NOMO-1 (cell line): ENCODE measurements at regions not wholly inside any gene's neighbourhood (a gene's known extent, or its start where the extent isn't known, plus 50 kb on each side); places are given as distances from the start of the nearest gene placed in this dataset.

Experiments used
- DNase-seq, 2 experiments: peaks; one replicate each; lab custom pipeline; 2025; ENCODE audit not compliant: unreplicated experiment in 2 of 2; lab: John Stamatoyannopoulos, UW

- no peak for DNase-seq
These were observed 309.8 kb downstream of the MATN1 start for GRCh38 chr1:30413606-30414005.

- no peak for DNase-seq
These were observed 310.3 kb downstream of the MATN1 start for GRCh38 chr1:30413111-30413440.

GRCh38 chr1:30412241-30413110, 310.9 kb downstream of the MATN1 start:
- DNase-seq, result no peak

GRCh38 chr1:30411206-30411605, 312.2 kb downstream of the MATN1 start:
- no peak for DNase-seq

- DNase-seq, result no peak
These were observed 313.1 kb downstream of the MATN1 start for GRCh38 chr1:30410153-30410851.

- DNase-seq, result no peak
These were observed 313.8 kb downstream of the MATN1 start for GRCh38 chr1:30409476-30410152.

GRCh38 chr1:30407865-30408580, 315.4 kb downstream of the MATN1 start:
- no peak for DNase-seq

GRCh38 chr1:30406996-30407864, 316.2 kb downstream of the MATN1 start:
- DNase-seq, result no peak

GRCh38 chr1:30405631-30406212, 317.7 kb downstream of the MATN1 start:
- DNase-seq, result no peak

GRCh38 chr1:30405081-30405480, 318.3 kb downstream of the MATN1 start:
- DNase-seq, result no peak

- DNase-seq, result no peak
These were observed 319.0 kb downstream of the MATN1 start for GRCh38 chr1:30404341-30404740.

GRCh38 chr1:30403726-30404125, 319.7 kb downstream of the MATN1 start:
- DNase-seq, result no peak

GRCh38 chr1:30403061-30403645, 320.2 kb downstream of the MATN1 start:
- DNase-seq, result no peak

GRCh38 chr1:30402031-30402430, 321.4 kb downstream of the MATN1 start:
- no peak for DNase-seq

- no peak for DNase-seq
These were observed 322.9 kb downstream of the MATN1 start for GRCh38 chr1:30400507-30400906.

GRCh38 chr1:30399026-30399425, 324.4 kb downstream of the MATN1 start:
- DNase-seq, result no peak

- DNase-seq, result no peak
These were observed 325.8 kb downstream of the MATN1 start for GRCh38 chr1:30397576-30397975.

- no peak for DNase-seq
These were observed 327.8 kb downstream of the MATN1 start for GRCh38 chr1:30395631-30396030.

GRCh38 chr1:30388386-30388785, 335.0 kb downstream of the MATN1 start:
- no peak for DNase-seq
